ENCODE measurements at regions not wholly inside any gene's neighbourhood (a gene's known extent, or its start where the extent isn't known, plus 50 kb on each side); places are given as distances from the start of the nearest gene placed in this dataset.

DNA sequence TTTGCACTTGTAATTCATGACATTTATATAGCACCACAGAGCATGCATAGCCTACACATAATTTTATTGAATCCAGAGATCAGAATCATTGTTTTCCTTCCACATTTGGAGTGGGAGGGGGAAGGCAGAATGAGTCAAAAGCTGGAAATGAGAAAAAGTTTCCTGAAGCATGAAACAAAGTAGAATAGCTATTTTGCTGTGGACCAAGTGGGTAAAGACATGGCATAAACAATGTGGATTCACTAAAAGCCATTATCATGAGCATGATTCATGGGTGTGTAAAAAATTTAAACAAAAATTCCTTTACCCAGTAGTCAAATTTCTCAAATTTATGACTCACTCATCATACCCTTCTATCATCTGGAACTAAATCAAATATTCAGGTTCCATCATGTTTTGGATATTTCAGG lies 97.9 kb downstream of the YIPF5 start:
- DNase-seq (ENCODE audit: low spot score), result no peak

DNA sequence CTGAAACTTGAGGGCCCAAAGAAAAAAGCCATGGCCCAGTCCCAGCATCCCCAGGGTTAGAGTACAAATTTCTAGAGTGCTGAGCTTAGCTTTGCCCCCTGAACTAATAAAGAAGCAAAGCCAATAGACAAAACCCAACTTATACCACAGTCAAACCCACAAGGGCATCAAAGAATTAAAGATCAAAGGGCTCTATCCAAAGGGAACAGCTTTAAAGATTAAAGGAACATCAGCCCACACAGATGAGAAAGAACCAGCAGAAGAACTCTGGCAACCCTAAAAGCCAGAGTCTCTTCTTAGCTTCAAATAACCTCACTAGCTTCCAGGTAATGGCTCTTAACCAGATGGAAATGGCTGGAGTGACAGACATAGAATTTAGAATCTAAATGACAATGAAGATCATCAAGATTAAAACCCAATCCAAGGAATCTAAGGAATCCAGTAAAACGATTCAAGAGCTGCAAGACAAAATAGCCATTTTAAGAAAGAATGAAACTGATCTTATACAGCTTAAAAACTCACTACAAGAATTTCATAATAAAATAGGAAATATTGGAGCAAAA lies 93.9 kb downstream of the YIPF5 start:
- DNase-seq (ENCODE audit: low spot score), result no peak

DNA sequence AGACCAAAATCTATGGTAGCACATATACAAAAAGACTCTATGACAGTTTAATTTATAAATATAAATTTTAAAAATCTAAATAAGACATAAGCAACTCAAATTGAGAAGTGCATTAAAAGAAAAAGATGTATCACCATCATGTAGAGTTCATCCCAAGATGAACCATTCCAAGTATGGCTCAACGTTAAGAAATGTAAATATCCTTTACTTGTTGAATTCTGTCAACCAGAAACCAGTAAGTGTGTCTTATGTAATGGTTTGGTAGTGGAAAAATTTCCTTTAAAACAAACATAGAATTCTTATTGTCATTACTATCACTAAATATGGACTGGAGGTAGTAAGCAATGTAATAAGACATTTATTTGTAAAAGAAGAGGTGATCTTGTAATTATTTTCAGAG lies 87.3 kb downstream of the YIPF5 start:
- no peak for DNase-seq (ENCODE audit: low spot score)

DNA sequence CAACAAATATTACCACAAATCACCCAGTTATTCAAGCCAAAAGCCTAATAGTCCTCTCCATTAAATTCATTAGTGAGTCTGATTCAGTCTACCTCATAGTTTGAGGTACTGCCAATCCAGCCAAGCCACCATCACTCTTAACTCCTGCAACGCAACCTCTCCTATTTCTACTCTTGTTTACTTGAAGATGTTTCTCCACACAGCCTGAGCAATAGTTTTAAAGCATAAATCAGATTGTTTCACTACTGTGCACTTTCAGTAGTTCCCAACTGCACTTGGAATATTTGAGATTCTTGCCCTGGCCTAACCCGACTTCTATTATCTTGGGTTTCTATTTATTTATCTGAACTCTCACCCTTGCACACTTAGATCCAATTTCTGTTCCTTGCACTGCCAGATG lies 85.5 kb downstream of the YIPF5 start:
- no peak for DNase-seq (ENCODE audit: low spot score)

DNA sequence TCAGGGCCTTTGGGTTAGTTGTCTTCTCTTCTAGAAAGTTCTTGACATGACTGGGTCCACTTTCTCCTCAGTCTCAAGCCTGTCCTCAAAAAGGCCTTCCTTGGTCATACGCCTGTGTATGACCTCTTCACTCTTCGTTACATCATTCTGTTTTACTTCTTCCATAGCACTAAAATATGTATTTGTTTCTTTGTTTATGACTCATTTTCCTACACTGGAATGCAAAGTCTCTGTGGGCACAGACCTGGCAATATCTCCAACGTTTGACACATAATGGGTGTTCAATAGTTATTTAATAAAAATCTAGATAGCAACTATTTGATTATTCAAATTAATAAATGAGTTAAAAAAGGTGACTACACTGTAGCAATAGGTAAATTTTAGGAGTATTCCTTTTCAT lies 85.1 kb downstream of the YIPF5 start:
- no peak for DNase-seq (ENCODE audit: low spot score)

DNA sequence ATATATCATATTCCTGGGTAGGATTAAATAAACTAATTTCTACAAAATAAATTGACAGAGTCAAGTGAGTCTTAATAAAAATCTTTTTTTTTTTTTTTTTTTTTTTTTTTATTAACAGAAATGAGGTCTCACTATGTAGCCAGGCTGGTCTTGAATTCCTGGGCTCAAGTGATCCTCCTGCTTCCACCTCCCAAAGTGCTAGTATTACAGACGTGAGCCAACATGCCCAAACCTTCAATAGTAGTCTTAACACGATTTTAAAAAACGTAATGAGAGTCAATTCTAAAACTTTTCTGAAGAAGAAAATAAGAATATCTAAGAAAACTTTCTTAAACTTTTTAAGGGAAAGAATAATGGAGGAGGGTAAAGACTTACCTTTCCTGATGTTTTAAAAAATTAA lies 84.2 kb downstream of the YIPF5 start:
- no peak for DNase-seq (ENCODE audit: low spot score)

DNA sequence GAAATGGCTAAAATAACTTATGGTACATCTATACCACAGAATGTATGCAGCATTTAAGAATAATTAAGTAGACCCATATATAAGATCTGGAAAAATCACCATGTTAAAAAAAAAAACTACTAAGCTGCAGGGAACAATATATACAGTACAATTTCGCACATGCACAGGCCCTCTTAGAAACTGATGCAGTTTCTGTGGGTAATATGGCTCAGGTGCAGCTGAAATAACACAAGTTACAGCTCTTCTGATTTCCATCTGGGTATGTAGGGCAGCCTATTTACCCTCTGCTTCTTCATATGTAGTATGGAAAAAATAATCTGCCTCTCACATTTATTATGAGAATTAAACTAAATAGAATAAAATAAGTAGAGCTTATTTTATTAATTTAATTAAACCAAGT lies 82.9 kb downstream of the YIPF5 start:
- DNase-seq (ENCODE audit: low spot score), result no peak

DNA sequence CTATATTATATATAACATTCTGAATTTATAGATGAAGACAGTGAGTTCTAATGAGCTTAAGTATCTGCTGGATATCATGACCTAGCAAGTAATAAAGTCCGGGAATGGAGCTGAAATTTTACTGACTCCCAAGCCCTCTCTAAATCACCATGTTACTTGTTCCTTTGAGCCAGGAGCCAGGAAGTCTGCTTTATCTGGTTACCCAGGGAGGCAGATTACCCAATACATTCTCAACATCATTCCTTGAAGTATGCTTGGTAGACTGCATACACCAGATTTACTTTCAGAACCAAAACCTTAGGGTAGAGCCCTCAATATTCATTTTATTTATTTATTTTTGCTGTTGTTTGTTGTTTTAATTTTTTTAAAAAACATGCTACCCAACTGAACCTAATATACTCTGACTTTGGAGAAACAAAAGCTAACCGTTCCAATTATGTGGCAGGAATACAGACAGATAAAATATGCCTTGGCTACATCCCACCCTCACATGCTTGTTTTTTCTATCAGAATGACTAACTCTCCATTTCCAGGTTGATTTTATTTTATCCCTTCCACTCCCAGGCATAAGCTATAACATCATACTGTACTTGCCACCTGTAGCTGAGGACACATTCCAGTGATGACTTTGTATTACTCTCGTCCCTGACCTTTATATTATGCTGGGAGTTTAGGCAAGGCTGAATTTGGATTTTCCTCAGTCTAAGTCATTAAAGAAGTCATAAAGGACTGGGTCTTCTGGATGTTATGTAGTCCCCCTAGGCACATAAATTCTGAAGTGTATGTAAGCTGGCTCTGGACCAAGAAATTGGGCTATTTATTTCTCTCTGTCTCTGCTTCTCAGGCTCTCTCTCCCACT lies 82.0 kb downstream of the YIPF5 start:
- no peak for DNase-seq (ENCODE audit: low spot score)

DNA sequence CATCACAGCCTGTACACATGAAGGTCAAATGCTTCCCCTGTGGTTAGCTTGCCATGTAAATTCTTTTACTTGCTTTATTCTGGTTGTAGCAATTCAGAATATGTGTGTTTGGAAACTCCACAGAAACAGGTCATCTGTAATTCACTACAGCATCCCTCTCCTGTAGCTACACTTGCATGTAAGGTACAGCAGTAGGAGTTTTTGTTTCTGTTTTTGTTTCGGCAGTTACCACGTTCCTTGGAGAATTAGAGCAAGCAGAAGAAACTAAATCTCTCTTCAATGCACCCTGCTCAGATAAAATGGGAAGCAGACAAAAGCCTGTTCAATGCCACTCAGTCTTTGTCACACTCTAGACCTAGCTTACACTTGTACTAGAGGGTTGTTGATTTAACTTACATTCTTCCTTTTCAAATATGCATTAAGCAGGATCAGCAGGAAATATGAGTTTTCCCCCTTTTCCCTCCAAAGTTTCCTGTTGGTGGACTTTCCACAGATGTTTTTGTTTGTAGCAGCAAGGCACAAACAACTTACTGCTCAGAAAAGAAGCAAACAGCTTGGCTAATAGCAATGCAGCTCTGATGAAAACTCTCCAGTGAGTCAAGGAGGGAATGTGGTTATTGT lies 80.9 kb downstream of the YIPF5 start:
- DNase-seq (ENCODE audit: low spot score), result no peak

DNA sequence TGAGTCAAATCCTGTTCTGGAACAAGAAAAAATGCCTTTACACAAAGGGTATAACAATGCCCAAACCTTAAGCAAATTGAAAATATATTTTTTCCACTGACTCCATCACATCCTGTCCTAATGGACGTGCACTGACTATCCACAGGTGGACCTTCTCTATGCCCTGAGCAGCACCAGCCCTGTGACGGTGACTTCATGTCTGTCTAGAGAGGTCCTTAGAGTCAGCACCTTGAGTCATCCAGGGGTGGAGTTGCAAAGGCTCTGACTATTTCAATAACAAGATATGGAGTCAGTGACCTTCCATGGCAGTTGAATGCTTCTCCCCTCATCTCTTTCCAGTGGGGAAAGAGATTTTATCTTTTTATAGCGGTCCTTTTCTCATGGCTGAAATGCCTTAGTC lies 78.0 kb downstream of the YIPF5 start:
- DNase-seq (ENCODE audit: low spot score), result no peak

DNA sequence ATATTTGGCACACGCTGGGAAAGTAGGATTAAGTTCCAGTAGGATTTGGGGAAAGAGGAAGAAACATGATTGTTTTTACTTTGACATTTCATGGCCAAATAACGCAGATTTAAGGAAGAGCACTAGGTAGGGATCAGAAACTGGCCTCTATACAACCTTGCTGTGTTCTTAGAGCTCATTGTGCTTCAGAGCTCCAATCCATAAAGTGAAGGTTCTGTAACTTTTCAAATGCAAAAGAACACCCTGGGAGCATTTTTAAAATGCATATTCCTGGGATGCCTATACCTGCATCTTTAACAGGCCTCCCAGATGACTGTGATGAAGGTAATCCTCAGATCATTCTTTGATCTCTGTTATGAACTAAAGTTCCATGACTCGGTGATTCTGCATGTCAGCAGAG lies 77.1 kb downstream of the YIPF5 start:
- DNase-seq (ENCODE audit: low spot score), result no peak

DNA sequence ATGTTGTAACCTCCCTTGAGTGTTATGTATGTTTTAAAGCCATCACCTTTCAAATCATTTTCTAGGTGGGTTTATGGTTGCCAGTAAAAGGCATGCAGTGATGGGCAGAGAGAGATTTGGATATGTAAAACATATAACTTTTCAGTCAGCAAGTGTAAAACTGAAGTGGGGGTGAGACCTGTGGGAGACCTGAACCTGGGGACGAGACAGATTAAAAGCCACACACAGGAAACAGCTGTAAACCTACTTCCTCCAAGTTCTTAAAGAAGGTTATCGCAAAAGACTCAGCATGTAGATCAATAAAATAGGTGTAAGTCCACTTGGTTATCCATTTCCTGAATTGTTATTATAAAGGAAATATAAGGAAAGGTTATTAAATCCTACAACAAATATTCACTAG lies 76.6 kb downstream of the YIPF5 start:
- DNase-seq (ENCODE audit: low spot score), result no peak

DNA sequence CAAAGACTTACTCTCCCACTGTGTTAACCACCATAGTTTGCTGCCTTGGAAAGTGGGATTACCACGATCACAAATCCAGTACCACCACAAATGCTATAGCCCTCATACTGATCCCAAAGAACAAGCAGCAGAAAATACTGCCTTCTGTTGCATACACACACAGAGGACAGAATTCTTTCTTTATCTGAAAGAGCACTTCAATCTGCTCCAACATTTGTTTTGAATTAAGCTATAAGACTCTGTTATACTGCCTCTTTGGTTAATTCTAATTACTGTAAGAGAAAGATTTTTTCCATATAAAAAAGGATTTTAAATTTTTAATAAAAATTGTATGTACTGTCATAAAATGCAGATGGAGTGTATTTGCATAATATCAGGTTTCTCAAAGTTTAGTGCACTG lies 69.8 kb downstream of the YIPF5 start:
- DNase-seq (ENCODE audit: low spot score), result no peak

DNA sequence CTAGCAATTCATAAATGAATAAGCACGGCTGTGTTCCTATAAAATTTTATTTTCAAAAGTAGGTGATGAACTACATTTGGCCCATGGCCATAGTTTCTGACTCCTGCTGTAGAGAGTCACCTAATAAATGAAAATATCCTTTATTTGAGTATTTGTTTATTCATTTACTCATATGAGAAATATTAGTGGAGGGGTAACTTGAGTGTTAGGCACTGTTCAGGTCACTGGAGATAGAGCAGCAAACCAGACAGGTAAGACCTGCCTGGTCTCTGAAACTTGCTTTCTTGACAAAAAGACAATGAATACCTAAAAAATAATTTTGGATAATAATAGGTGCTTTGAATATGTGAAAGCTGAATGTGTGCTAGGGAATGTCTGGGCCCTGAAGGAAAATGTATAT lies 68.8 kb downstream of the YIPF5 start:
- DNase-seq (ENCODE audit: low spot score), result no peak

DNA sequence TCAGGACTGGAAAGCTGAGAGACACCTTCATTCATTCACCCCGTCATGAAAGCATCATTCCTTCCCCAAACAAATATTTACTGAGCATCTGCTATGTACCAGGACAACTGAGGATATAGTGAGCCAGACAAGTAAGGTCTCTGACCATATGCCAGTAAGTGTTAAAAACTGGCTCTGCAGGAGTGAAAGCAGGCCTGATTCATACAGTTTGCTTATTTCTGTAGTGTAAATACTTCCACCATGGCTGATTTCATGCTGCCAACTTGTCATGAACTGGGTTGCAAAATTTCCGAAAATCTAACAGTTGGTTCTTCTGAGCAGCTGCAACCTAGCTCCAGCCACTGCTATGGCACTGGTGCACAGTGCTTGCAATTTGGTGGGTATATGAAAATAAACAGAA lies 68.1 kb downstream of the YIPF5 start:
- no peak for DNase-seq (ENCODE audit: low spot score)

DNA sequence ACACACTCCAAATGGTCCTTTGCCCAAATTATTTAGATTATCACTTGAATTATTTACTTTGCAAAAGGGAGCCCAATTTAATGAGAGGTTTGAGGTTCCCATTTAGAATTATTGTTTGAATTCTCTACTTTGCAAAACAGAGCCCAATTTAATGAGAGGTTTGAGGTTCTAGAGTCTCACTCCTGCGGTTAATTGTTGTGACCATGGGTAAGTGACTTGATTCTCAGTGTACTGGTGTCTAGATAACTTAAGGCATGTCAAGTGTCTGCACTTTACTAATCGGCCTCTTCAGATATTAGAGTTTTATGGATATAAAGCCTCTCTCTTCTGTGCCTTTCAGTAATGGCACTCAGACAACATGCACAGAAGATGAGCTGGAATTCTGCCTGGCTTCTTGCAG lies 67.5 kb downstream of the YIPF5 start:
- DNase-seq (ENCODE audit: low spot score), result no peak

DNA sequence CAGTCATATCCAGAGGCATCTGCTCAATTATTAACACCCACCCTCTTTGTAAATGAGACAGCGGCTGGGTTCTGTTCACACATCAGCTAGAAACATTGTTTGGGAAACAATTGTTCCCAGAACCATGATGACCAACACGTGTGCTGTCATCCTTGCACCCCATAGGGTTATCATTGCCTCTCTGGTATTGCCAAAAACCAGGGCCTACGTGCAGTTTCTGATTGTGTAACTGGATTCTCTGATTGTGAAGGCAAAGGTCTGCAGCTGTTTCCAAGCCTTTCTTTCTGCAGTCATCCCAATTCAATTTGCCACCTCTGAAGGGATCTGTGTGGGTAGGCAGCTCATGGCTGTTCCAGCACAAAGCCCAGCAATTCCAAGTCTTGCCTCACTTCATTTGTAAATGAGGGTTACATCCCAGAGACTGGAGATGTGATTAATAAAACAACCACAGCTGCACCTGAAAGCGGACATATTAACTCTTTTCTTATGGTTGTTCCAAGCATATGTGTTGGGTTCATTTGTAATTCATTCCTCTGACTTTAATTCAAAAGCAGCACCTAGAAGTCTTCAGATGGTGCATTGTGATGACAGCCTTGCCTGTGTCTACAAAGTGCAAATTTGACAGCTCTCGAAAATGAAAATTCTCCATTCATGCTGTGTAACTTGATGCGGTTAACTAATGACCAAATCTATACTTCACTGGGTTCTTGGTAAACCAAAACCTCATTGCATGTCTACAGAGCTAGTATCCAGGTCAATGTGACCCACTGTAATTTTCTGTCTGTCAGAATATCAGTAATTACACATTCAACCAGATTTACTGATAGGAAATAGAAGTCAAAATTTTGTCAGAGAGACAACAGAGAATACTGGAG lies 66.6 kb downstream of the YIPF5 start:
- no peak for DNase-seq (ENCODE audit: low spot score)

DNA sequence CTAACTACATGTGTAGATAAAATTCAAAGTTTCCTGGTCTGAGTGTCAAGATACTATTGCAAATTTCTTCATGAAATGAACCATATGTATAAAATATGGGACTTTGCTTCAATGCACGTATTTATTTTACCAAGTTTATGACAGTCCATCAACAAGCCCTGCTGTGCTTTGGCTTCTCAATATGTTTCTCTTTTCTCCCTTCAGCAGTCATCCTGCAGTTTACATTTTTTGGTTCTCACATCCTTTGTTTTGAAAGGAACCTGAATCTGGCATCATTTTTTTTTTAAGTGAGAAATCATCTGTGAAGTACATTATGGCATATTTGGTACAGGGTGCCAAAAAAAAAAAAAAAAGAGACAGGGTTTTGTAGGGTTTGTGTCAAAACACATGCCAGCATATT lies 65.1 kb downstream of the YIPF5 start:
- DNase-seq (ENCODE audit: low spot score), result no peak

DNA sequence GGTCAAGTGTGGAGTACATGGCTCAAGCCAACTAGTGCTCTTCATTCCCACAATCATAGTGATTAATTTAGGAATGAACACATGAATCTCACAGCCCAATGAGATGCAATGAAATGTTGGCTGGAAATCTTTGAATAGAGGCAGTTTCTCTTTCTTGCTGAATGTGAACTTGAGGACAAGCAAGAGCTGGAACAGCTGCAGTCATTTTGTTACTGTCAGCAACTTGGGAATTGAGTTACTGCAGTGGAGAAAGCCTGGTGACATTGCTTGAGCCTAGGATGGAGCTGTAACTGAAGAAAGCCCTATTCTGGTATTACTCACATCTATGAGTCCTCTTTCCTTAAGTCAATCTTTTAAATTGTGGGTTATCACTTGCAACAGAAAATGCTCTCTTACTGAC lies 62.3 kb downstream of the YIPF5 start:
- DNase-seq (ENCODE audit: low spot score), result no peak

All from CD4-positive, alpha-beta T cell treated with Interleukin-2 at 100 ng/mL for 4 hours (primary cell).